ENCODE measurements at regions not wholly inside any gene's neighbourhood (a gene's known extent, or its start where the extent isn't known, plus 50 kb on each side); places are given as distances from the start of the nearest gene placed in this dataset.

- DNase-seq, result no peak
These were observed 307.9 kb upstream of the SP8 start for GRCh38 chr7:21094589-21094988.

DNA sequence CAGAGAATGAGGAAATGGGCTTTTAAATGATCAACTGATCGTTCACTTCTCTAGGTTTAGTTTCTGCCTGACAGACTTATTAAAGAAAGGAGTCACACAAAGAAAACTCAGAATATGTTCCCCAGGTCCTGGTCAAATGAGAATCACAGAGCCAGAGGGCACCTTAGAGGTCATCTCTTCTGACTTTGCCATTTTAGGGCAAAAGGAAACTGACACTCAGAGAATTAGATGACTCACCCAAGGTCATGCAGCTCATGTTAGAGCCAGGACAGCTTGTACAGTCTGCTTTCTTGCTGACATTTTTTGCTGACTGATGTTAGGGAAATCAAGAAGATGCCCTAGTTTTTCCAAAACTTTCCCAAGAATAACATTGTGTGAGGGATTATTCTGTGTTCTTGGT lies 312.7 kb upstream of the SP8 start:
- DNase-seq, result no peak

DNA sequence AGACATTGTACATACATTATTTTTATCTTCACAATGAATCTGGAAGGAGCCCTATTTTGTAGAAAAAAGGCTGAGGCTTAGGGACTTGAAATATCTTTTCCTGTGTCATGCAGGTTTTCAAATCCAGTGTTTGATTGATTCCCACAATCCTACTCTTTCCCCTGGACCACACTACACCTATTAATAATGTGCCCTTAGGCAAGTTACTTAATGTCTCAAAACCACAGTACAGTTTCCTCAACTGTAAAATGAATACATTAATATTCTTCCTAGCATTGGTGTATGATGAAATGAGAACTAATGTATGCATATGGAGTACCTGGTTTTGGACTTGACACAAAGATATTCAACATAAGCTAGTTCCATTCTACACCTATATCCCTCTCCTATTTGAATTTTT lies 313.3 kb upstream of the SP8 start:
- no peak for DNase-seq

GRCh38 chr7:21101541-21101940 lies 314.9 kb upstream of the SP8 start:
- DNase-seq, result no peak

- DNase-seq, result no peak
These were observed 316.9 kb upstream of the SP8 start for GRCh38 chr7:21103426-21104123.

- no peak for DNase-seq
These were observed 317.4 kb upstream of the SP8 start for GRCh38 chr7:21104124-21104500.

DNA sequence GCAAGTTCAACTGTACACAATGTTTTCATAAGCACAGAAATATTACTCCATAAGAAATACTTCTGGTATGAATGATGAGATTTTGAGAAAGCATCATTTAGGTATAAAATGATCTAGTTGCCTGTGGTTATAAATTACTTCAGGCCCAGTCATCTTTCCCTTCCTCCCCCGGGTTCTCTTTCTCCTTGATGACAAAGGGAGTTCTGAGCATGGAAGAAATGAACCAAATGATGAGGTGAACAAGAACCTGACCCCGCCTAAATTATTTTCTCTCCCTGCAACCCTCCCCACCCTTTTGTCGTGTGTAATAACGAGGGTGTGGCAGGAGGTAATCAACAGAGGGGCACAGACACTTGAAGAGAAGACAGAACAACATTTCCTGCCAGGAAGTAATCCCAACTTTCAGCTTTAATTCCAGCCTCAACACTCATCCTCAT lies 319.6 kb upstream of the SP8 start:
- DNase-seq, result no peak

DNA sequence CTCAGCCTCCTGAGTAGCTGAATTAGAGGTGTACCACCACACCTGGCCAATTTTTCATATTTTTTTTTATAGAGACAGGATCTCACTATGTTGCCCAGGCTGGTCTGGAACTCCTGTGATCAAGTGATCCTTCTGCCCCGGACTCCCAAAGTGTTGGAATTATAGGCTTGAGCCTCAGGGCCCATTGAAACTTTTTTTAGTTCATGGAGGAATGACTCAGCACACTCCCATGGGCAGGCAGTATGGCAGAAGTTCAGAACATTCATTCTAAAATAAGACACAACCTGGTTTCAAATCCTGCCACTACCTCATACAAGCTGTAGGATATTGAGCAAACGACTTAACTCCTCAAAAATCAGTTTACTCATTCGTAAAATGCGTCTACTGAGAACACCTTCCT lies 320.4 kb upstream of the SP8 start:
- DNase-seq, result no peak

GRCh38 chr7:21108182-21108581 lies 319.7 kb upstream of the SP4 start:
- no peak for DNase-seq

DNA sequence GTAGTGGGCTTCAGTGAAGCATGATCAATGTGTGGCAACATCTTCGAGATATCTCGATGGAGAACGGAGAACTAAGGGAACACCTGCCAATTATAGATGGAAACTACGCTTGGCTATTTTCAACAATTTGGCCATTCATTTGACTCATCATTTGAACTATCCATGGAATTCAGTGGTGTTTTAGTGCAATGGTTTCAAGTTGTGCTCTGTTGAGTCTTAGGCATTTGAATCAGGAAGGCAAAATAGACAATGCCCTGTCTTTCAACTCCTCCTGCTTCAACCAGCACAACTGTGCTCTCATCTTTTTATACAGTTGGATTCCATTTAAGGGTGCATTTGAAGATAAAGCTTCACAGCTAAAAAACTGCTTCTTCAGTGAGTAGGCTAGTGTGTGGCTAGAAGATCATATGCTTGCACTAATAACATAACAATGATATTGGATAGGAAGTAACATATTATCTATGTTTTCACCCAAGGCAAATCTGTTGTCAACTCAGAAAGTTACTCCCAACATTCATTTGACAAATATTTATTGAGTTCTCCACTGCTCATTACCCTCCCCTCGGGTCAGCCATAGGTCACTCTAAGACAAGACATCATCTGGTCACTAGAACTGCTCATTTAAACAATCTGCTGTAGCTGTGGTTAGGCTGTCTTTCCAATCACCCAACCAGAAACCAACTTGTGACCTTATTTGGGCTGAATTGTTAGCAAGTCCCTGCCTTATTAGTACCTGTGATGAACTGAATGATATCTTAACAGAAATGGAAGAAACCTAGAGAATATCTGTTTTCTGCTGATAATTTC lies 314.1 kb upstream of the SP4 start:
- no peak for DNase-seq

DNA sequence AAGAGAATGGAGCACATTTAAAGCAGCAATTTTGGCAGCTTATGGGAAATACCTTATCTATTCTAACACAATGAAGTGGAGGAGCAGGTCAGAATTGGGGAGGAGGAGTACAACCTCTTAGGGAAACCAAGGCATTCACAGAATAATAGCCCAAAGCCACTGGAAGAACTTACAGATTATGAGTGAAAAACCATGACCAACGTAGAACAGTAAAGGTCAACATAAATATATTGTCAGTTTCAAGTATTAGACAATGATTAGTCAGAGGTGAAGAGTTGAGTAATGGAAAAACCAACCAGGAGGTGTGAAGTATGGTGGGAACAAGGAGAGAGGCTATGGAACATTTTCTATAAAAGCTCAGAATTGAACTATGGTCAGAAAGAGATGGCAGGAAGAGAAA lies 304.3 kb upstream of the SP4 start:
- DNase-seq, result no peak

DNA sequence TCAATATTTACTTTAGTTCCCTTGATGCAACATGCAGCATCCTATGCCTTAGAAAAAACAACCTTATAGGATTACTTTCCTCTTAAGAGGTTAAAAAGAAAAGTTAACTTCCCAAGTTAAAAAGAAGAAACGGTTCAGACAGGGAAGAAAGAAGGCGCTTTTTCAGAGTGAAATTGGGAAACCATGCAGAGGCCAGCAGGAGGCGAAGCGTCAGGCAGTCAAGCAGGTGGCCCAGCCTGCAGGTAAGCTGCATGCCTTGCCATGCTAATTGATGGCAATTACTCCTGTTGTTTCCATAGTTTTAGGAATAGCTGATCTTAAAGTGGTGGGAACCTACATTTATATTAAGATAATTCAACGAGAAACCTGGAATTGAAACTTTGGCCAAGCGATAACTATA lies 302.6 kb upstream of the SP4 start:
- DNase-seq, result no peak

DNA sequence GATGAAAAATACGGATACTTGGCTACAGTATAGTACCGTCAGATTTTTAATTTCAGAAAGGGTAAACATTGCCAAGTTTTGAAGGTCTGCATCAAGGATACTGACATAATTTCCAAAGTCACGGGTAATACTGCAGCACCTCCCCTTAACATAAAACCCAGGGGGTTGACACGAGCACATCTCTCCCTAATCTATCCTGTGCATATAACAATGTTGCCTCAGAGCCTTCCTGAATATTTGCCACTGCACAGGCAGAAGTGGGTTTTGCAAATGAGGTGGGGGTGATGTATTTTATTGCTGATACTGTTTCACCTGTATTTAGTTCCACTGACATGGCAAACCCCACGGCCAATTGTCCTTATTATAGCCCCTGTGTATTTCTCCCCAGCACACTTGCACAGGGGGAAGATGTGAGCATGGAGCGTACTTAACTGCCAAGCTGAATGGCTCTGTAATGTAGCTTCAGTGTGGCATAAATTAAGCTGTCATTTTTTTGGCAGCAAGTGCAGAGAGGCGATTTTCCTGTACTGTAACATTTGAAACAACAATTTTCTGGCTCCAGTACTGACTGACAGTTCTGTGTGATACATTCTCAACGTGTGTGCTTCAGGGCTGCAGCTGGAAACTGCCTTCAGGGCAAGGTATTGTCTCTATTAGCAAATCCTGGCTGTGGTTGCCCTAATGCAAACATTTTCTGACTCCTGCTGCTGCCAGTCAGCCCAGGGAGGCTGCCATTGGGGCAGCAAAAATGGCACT lies 299.6 kb upstream of the SP4 start:
- DNase-seq, result no peak

- DNase-seq, result no peak
These were observed 296.0 kb upstream of the SP4 start for GRCh38 chr7:21131897-21132296.

DNA sequence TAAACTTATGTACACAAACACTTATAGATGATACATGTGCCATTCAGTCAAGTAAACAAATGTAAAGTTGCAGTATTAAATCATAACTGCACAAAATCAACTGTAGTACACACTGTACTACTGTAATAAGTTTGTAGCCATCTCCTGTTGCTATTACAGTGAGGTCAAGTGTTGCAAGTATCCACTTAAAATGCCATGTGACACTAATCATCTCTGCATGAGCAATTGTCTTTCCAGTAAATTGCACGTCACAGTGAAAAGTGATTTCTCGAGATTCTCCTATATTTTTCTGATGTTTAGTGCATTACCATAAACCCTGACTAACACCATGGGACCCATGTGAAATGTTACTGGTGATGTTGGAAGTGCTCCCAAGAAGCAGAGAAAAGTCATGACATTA lies 293.3 kb upstream of the SP4 start:
- DNase-seq, result no peak

DNA sequence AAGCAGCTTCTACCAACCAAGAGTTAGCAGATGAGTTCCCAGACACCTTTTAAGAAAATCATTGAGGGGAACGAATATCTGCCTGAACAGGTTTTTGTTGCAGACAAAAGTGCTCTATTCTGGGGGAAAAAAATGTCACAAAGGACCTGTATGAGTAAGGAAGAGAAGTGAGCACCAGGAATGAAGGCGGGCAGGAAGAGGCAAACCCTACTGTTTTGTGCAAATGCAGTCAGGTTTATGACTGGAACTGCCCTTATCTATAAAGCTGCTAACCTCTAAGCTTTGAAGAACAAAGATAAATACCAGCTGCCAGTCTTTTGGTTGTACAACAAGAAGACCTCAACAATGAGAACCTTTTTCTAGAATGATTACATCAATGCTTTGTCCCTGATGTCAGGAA lies 292.4 kb upstream of the SP4 start:
- no peak for DNase-seq

- no peak for DNase-seq
These were observed 290.2 kb upstream of the SP4 start for GRCh38 chr7:21137640-21138039.

DNA sequence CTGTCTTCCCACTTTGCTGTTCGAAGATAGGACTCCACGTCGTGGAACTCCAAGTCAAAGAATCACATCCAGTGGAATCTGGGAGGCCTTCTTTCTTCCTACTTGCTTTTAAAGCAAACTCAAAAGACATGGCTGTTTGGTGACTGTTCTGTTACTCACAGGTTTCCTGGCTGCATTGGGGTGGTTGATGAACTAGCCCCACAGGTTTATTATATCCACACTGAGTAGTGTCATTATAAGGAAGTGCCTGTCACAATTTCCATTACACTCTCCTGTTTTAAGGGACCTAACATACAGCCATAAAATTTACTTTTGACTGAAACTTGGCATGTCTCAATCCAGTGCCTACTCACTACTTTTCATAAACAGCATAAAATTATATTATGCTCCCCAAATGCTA lies 287.3 kb upstream of the SP4 start:
- no peak for DNase-seq

DNA sequence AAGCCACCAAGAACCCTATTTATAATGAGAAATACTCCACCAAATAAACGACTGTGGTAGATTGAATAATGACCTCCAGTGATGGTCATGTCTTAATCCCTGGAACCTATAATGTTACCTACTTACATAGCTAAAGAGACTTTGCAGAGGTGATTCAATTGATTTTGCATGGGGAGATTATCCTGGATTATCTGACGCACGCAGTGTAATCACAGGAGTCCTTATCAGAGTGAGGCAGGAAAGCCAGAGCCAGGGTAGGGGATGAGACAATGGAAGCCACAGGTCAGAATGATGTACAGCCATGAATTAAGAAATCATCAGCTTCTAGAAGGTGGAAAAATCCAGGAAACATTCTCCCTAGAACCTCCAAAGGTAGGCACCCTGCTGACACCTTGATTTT lies 286.4 kb upstream of the SP4 start:
- DNase-seq, result no peak

DNA sequence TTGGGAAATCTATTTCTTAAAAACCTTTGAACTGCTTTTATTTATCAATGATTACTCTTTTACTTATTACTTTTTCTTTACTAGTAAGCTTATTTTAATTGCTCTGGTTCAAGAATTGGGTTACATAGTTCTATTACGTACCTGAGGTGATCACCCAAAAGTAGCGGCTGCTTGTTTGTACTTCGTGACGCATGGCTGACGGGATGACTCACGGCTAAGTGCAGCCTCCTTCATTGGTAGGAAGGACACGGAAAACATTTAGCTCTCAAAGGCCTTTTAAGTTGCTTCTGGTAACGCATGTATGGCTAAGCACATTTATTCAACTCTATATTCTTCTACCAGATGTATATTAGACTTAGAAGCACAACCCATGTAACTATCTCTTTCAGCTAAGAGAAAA lies 285.8 kb upstream of the SP4 start:
- DNase-seq, result no peak

DNA sequence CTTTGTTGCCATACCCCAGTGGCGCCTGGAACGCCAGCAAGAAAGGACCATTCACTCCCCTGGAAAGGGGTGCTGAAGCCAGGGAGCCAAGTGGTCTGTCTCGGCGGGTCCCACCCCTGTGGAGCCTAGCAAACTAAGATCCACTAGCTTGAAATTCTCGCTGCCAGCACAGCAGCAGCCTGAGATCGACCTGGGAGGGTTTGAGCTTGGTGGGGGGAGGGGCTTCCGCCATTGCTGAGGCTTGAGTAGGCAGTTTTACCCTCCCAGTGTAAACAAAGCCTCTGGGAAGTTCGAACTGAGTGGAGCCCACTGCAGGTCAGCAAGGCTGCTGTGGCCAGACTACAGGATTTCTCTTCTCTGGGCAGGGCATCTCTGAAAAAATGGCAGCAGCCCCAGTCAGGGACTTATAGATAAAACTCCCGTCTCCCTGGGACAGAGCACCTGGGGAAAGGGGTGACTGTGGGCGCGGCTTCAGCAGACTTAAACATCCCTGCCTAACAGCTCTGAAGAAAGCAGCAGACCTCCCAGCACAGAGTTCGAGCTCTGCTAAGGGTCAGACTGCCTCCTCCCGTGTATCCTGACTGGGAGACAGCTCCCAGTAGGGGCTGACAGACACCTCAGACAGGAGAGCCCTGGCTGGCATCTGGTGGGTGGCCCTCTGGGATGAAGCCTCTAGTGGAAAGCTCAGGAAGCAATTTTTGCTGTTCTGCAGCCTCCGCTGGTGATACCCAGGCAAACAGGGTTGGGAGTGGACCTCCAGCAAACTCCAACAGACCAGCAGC lies 281.1 kb upstream of the SP4 start:
- DNase-seq, result no peak

- no peak for DNase-seq
These were observed 278.1 kb upstream of the SP4 start for GRCh38 chr7:21149809-21150208.

DNA sequence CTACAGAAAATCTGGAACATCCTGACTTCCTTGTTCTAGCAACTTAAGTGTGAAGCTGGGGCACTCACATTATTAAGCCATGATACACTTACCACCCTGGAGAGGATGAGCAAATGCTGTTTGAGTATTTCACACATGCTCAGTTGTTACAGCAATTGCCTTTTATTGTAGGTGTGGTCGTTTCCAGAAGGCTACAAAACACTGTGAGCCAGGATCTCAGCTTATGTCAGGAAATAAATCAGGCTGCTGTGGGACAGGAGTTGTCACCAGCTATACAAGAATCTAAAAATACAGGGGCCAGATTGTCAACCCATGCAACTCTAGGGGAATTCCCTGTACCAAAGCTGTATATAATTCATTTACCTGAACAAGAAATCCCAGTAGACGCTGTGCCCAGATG lies 273.3 kb upstream of the SP4 start:
- no peak for DNase-seq

All from activated naive CD4-positive, alpha-beta T cell treated with anti-CD3 and anti-CD28 coated beads, Interleukin-2, amount 50 U/mL, for 16 hours (primary cell).